SIG-M5 (cell line): ENCODE measurements at regions not wholly inside any gene's neighbourhood (a gene's known extent, or its start where the extent isn't known, plus 50 kb on each side); places are given as distances from the start of the nearest gene placed in this dataset.

Source experiments
- DNase-seq: peaks from one replicate; lab custom pipeline; 2025; lab: John Stamatoyannopoulos, UW

DNA sequence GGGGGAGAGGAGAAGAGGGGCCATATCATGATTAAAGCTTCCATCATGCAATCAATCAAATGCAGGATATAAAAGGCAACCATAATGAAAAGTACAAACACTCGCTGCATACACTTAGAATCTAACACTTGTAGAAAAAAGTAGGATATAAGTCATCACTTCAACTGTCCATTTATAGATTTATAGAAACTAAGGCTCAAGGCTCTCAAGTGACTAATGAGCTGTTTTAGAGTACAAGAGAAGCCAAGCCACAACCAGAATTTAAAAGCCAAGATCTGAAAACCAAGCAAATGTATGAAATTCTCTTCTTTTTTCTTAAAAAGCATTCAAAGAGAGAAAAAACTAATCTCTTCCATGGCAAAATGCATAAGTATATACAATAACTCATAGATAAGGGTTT lies 160.2 kb upstream of the BLID start:
- DNase-seq = no peak

DNA sequence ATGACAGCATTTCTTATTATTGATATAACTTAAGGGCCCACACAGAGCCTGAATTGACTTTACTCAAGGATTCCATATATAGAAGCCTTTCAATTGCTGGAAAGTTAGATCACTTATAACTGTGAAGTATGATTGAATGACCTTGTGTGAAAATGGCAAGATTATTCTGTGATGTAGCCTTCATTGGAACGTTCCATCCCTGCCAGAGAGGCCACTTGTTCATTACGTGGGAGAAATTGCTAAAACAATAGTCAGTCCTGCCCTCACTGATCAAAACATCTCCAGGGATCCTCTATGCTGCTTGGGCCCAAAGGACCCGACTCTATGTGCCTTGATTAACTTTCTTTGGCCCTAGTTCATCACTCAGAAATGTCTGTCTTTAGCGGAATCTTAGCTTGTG lies 159.5 kb upstream of the BLID start:
- DNase-seq = no peak

DNA sequence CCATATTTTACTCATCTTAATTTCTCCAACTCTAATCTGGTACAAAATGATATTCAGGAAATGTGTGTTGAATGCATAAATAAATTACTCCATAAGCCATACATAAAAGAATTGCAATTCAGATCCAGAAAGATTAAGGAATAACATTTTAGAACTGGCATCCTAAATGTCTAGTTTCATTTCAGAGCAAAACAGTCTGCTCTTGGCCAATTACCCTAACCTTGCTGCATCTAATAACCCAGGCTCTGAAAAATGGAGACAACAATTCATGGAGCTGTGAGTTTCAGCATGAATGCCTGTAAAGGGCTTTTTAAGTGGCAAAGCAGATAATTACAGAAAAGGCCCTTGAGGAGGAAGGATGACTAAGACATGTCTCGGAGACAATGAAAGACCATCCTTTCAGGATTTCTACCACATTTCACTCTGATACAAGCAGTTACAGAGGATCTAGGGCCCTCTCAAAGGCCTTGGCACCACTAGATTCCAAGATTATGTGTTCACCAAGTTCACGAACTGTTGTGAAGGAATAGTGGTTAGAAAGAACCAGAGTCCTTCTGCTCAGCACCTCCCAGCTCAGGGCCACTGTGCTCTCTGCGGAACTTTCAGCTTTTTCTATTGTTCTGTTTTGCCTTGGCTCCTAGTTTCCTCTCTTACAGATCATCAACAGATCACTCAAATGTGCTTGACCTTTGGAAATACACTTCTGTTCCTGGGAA lies 157.6 kb upstream of the BLID start:
- no peak for DNase-seq

DNA sequence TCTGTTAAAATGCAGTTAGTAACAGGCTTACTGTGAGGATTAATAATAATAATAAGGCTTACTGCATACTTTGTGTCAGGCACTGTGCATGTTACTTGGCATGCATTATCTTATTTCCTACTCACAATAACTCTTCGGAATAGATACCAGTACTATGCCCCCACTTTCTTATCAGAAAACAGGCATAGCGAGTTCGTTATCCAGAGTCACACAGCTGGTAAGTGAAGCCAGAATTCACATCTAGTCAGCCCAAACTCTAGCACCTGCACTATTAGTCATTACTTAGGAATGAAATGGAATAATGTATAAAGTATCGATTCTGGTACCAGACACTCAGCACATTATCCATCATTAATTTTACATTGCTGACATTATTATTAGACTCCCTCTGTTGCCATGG lies 155.7 kb upstream of the BLID start:
- DNase-seq = no peak

DNA sequence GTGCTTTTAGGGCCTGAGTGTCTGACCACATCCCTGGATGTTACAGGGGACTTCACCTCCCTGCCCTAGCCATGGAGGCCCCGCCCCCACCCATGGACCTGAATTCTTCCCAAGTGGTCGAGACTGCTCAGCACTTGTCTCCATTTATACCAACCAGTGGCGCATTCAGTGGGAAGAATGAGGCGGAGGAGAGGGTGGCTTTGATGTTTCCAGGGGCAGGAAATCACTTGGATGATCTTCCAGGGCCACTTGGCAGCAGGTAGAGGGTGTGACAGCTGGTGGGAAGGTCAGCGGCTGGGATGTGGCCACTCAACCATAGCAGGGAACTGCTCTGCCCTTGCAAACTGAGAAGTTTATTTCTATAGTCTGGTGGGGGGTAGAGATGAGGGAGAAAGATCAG lies 155.1 kb upstream of the BLID start:
- DNase-seq = no peak

DNA sequence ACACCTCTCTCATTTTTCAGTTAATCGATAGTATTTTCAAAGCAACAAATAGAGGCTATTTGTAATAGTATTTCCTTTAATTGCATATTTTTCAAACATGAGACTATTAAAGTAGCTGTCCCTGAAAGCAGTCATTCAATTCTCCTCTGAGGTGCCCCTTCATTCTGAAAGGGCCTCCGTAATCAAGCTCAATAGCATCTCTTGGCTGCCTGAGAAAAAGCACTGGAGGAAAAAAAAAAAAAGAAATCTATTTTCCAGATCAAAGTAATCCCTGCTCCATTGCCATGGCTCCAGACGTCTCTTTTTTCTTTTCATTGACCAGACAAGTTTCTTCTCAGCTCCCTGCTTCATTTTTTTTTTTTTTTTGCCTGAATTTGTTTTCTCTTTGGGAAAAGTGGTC lies 154.5 kb upstream of the BLID start:
- DNase-seq = no peak

DNA sequence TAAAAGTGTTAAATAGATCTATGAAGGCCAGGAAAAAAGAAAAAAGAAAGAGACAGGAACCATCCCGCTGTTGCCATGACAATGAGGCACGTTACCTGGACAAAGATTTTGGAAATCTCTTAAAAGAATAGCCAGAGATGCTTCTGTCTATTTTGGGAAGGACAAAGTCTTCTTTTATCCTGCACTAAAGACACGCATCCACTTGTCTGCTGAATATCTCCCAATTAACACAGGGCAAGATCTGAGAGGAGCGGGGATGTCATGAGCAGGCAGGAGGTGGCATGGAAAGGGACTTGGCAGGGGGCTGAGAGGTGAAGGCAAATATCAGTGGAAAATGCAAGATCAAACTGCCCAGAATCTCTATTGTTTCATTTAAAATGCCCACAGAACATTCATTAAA lies 153.8 kb upstream of the BLID start:
- DNase-seq = no peak

DNA sequence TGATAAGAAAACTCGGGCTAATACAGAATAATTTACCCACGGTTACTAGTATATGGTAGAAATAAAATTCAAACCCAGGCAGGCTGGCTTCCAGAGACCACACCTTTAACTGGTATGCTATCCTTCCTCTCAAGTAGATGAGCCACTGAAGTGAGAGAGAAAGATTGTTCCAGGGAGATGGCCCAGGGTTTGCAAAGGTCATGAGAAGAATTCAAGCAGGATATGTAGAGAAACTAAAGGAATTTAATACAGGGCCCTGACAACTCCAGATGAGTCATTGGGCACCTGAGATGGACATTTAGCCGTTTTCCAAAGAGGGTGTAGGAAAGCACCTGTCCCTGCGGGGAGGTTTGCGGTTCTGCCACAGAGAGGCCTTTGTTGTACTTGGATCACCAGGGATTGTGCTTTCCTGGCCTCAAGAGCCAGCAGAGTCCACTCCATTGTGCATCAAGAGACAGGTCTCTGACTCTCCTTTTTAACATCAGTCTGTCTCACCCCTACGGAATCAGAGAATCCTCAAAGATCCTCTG lies 152.7 kb upstream of the BLID start:
- no peak for DNase-seq

DNA sequence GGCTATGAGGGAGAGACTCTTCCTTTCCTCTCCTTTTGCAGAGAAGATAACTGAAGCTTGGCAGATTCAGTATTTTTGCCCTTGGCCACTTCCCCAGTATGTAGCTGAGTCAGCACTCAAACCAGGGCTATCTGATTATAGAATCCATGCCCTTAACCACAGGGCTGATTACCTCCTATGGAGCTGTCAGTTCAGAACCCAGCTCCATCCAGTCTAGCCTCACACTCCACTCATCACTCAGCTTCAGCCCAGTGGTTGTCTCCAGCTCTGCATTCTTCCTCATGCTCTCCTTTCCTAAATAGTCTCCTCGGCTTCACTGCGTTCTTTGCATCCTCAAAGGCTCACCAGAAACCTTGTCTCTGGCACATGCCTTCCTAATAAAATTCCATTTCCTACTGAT lies 151.6 kb upstream of the BLID start:
- DNase-seq = no peak

DNA sequence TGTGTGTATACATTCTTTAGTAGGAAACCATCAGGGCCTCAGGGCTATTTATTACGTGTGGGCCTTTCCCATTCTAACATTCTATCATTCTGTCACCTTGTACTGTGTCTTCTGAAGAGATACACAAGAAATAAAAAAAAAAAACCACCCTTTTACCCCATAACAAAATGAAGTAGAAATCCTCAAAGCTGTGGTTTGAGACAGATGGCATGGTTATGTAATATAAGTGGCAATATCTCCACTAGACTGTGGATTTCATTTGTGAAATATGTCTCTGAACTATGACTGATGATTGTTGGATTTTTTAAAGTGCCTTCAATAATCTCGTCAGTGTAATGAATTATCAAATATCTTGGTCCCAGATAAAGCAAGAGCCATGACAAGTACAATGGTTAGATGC lies 150.0 kb upstream of the BLID start:
- DNase-seq = no peak

DNA sequence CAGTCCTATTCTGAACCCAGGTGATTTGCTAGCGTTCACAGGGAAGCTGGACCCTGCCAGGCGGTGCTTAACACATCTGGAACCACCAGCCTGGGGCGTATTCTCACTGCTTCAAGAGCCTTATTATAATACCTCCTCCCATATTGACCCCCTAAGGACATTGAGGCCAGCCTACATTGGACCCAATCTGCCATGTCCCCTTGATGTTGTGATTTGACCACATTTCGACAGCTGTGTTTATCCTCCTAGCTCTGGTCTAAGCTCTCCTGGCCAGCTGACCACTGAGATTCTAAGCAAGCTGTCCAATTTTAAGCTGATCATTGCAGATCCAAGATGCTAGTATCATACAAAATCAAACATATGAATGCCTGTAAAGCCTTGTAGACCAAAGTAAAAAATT lies 148.1 kb upstream of the BLID start:
- DNase-seq = no peak

DNA sequence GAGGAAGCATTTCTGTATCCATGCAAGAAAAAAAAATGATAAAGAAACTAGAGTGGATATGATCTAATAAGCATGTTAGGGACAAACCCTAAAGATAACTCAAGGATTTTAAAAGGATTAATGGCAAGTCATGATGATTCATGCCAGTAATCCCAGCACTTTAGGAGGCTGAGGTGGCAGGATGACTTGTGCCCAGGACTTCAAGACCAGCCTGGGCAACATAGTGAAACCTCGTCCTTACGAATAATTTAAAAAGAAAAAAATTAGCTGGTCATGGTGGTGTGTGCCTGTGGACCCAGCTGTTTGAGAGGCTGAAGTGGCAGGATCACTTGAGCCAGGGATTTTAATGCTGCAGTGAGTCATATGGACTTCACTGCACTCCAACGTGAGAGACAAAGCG lies 145.5 kb upstream of the BLID start:
- no peak for DNase-seq

DNA sequence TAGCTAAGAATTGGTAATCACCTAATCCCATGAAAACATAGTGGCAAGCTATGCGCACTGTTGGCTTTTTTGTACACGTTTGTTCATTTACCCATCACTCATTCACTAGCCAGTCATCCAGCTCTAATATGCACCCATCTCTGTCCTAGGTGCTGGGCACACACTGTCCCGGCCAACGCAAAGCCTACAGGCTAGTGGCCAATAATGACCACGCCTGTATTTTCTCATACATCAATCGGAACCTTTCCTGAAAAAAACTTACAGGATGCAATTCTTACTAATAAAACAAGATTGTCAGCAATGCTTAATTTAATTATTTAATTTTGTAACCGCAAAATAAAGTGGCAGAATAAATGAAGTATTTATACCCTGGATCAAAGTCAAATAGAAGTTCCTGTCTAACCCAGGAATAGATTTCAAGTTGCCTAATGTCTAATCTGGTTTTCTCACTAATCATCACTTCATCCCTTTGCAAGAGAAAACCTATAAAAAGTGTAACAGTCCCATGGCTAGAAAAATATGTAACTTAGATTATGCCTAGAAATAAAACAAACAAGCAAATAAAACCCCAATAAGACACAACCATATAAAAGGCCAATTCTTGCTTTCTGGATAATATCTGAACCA lies 143.3 kb upstream of the BLID start:
- DNase-seq = no peak

DNA sequence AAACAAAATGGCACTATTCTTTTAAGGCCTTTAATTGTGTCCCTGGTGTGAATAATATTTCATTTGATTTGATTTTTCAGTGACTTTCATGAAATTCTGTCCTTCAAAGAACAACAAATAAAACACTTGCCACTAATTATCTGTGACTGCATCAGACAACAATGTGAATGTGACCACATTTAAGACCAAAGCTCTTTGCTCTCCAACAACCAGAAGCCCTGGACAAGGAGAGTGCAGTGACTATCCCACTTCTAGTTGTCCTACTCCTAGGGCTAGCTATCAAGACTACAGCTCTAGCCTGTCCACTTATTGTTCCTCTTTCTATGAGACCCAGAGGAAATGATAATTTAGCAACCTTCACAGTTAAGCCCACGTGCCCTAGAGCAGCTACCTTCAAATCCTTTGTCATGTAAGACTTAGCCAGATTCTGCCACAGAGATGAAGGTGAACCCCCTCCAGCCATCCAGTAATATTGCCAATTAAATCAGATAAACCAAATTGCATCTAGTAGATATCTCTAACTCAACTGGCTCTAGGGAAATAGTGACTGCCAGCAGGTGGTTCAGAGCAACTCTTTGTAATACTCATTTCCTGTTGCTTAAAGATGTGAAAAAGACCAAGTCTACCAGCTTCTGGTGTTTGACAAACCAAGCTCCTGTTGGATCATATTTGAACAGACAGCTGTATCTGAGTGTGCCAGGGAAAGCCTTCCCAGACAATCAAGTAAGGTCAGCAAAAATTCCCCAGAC lies 142.6 kb upstream of the BLID start:
- no peak for DNase-seq

DNA sequence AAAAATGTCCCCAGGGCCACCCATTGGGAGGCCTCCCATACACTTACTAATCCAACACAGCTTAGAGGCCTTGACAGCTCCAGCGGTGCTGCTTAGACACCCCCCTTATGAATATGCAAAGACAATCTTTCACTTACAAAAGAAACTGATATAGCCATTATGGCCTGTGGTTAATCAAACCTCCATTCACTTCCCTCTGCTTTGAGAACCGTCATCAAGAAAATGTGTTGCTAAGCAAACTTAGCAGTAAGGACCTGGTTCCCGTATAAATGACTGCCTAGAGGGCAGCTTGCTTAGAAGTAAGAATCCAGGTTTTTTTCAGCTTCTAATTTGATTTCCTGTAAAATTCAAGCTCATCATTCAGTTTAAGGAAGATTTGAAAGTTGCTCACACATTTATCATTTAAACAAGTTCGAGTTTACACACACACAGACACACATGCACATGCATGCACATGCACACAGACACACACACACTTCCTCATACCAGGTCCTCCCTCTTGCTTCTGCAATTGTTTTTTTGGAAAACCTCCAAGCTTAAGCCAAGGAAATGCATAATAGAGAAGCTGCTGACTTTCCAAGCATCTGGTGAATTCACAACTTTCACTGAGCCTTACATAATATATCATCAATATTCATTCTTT lies 137.7 kb upstream of the BLID start:
- no peak for DNase-seq

DNA sequence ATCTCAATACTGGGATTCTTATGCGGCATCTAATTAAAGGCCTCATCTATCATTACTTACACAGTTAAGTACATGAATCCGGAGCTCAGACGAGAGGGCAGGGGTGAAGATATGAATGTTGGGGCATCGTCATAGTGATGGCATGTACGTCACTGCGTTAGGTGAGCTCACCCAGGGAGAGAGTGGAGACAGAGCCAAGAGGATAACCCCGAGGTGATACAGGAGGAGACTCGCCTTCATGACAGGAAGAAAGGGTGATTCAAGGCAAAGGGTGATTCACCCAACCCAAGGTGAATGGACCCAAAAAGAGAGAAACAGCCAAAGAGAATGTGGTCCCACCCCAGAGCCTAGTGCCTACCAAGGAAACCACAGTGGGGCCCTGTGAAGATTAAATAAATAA lies 132.9 kb upstream of the BLID start:
- no peak for DNase-seq

DNA sequence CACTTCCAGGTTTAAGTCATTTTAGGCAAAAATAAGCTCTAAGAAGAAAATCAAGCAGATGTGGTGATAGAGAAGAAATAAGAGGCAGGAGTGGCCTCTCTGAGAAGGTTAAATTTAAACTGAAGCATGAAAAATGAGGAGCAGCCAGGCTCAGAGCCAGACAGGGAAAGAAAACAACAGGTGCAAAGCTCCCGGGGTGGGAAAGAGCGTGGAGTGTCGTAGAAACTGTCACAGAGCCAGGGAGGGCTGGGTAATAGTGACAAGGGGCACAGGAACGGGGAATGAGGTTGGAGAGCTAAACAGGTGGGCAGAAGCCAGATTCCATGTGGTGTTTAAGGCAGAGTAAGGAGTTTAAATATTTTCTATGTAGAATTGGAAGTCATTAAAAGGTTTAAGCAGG lies 132.1 kb upstream of the BLID start:
- DNase-seq = no peak

DNA sequence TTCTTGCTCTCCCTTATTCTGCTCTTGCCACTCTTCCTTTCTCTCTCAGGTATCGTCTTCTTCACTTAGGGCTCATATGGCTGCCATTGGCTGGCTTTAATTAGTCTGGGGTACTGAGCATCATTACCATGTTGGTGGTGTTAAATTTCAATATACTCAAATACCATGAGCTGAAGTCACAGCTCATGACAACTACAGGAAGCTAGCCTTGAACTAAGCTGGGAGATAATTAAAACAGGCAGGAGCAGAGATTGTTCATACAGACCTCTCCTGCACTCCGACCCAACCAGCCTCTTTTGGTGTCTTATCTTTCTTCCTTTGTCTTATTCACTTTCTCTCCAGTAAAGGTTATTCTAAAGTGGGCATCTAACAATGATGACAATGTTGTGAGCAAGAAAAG lies 130.9 kb upstream of the BLID start:
- no peak for DNase-seq

DNA sequence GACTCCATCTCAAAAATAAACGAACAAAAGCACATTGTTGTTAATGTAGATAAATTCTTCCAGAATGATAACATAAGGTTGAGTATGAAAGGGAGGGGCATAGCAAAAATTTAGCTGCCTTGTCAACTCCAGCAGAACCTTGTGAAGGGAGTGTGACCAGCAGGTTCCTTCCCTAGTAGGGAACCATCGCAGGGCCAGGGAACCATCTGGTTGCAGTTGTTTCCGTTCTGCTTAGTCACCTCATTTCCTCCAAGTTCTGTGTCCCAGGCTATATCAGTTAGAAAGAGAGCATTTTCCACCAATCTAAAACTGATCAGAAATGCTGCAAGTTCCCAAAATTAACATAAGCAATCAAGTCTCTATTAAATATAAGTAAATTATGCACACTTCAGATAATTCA lies 126.7 kb upstream of the BLID start:
- DNase-seq = no peak

DNA sequence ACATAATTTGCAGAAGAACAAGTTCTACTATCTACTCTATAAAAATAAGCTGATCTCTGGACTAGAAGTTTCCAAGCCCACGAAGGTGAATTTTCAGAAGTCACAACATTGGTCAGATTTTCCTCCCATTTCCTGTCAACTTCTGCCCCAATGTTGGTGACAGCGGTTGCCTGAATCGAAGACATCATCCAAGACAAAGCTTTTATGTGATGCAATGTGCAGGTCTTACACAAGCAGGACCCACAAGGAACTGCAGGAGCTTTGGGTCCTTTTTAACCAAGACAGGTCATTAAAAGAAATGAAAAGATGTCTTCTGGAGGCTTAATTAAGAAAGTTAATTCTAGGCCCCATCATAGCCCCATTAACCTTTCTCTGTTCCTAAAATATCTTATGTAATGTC lies 125.6 kb upstream of the BLID start:
- no peak for DNase-seq

DNA sequence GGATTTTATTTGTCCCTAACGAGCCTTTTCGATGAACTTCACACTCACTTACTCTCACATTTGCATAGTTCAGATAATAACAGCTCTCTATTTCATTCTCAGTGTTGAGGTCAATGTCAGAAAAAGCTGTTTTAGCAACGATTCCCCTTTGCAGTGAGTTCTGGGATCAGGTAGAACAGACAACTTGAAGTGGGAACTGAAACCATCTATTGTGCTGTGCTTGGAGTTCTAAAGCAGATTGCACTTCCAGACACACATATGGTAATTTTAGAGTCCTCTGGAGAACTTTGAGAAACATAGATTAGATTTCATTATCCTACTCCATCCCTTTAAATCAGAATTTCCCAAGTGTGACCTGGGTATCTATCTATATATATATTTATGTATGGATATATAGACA lies 124.6 kb upstream of the BLID start:
- no peak for DNase-seq

DNA sequence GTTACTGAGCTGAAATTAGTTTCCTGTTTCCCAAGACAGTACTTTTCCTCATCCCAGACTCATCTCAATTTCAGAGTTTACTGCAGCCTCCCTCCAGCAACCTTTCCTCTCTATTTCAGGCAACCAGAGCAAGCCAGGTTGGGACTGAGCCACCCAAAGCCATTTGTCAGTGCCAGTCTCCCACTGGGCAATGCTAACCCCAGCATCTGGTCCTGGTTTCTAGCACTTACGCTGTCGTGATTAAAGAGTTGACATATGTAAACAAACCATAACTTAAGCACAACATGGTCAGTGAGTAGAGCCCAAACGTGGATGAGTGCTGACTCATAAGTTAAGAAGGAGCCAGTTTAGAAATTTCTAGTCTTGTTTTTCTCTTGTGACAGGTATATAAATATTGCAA lies 119.6 kb upstream of the BLID start:
- no peak for DNase-seq

DNA sequence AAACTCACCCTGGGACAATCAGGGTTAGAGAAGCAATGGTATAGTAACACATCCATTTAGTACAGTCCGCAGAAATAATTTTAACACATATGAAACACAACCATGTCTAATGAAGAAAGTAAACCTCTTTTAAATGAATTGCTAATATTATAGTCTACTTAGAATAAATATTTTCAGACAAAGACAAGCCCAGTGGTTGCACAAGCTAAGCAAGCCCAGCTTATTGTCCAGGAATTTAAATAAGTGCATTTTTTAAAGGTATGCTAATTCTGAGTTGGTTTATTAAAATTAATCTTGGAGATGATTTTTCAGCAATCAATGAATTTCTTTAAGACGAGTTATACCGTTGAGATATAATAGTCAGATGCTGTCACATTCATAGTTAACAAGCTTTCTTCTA lies 118.8 kb upstream of the BLID start:
- DNase-seq = no peak
